Fibroblast of gingiva (primary cell): ENCODE measurements at regions not wholly inside any gene's neighbourhood (a gene's known extent, or its start where the extent isn't known, plus 50 kb on each side); places are given as distances from the start of the nearest gene placed in this dataset.
"Not testable (repeated sequence)": the region's sequence is repeated elsewhere in the genome, so short reads cannot be mapped to it uniquely, and the experiment has no call there.

Source experiments
- DNase-seq: peaks from one replicate; pipeline ENCODE4 v3.0.0-alpha.2; 2011; ENCODE audit warnings: low read depth

DNA sequence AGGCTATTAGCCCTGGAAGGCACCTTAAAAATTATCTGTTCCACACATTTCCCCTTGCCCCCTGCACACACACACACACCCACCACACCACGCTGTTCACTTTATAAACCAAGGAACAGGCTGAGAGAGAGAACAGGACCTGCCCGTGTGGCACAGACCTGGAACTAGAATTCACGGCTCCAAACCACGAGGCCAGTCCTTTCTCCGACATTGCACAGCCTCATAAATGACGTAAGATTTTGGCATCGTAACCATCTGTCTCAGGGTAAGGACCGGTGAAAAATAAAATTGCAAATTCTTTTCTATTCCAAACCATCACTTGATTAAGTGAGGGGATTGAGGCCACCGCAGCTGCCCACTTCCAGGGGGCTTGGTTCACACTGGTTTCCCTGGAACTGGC is 330.3 kb downstream of the BCOR start:
- DNase-seq: no peak

DNA sequence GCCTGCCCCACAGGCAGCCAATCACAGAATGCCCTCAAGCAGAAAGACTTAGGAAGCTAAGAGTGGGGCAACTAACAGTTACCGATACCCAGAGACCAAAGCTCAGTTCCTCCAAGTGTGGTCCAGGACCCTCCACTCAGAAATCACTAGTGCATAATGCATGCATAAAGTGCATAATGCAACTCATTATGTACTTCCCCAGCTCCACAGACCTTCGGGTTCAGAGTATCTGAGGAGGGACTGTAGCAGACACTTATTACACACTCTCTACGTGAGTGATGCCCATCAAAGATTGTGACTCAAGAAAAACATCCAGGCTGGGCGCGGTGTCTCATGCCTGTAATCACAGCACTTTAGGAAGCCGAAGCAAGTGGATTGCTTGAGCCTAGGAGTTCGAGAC is 328.0 kb downstream of the BCOR start:
- no peak for DNase-seq

DNA sequence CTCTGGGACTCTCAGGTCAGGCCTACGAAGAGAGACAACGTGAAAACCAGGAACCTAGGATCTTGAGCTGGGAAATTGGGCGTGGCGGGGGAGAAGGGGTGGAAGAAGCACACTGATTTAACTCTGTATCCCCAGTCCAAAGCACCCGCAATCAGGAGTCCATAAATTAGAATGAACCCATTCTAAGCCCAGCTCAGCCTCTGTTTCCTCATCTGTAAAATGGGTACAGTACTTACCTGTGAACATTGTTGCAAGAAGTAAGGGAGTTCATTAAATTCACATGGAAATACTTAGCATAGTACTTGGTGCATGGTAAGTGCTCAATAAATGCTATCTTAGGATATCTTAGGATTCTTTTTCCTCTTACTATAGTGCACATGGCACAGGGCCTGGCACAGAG is 326.7 kb downstream of the BCOR start:
- DNase-seq: no peak

DNA sequence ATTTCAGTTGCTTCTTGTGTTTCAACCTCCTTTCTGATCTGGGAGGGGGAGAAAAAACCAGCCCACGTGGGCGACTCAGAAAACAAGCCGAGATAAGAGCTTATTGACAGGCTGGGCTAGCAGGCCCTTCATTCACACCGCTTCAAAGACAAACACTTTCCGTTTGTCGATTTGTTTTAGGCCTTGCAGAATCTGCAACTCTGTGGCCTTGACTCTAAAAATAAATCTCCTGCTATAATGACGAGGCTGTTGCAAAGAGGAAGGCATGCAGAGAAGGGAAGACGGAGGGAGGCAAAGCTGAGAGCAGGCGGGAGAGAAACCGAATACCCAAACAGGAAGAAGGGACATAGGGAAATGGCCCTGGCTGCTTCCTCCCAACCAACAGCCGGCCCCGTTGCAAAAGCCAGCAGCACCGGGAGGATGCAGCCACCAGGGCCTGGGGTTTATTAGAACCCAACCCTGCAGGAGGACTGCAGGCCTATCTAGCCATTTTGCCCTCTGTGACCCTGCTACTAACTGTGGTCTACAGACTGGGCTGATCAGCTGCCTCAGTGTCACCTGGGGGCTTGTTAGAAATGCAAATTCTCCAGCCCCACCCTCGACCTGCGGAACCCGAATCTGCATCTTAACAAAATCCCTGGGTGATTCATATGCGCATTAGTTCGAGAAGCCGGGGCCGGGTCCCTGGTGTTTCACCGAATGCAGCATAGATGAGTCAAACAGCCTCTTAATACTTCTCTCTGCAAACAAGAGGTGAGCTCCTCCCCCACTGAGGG is 325.5 kb downstream of the BCOR start:
- DNase-seq: no peak

DNA sequence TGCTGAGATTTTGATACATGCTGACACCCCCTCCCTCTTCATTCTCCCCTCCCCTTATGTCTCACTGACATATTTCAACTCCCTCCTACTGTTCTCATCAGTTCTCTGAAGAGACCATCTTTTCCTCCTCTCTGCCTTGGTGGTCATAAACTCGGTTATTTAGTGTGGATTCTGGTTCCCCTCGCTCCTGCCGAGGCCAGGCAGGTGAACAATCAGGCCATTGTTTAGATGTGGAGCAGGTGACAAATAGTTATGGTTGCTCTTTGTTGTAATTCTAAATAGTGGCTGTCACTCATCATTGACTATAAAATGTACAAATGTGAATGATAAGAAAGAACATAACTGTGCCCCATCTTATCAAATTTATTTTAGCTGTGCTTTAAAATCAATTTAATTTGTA is 324.6 kb downstream of the BCOR start:
- no peak for DNase-seq

DNA sequence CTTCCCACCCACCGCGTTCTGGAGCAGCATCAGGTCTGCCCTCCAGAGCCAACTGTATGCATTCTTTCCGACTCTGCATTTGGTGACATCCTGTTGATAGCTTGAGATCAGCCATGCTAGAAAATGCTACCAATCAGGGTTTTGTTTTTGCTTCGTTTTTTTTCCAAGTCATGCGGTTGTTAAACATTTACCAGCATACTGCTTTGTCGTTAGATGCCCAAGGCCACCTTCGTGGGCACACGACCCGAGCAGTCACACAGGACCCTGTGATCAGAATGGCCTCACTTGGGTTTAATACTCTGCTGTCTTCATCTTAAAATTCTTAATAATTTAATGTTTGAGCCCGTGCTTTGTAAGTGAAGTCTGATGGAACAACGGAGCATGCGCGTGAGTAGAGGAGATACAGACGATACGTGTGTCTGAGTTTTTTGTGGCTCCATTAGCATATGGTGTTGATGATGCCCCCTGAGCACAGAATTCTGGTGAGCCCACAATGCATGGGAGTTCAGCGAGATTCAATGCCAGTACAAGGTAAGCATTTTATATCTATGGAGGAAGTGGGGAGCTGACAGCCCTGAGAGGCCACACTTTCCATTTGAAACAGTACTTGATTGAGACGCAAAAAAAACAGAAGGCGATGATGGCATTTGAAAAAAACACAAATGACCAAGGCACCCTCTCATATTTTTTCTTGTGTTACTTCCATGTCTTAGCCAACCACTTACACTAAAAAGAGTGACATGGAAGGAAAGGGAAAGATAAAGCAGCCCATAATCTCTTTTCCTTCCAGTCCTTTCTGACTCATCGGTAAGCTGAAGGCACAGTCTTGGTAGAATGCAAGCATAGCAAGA is 323.6 kb downstream of the BCOR start:
- DNase-seq: no peak

DNA sequence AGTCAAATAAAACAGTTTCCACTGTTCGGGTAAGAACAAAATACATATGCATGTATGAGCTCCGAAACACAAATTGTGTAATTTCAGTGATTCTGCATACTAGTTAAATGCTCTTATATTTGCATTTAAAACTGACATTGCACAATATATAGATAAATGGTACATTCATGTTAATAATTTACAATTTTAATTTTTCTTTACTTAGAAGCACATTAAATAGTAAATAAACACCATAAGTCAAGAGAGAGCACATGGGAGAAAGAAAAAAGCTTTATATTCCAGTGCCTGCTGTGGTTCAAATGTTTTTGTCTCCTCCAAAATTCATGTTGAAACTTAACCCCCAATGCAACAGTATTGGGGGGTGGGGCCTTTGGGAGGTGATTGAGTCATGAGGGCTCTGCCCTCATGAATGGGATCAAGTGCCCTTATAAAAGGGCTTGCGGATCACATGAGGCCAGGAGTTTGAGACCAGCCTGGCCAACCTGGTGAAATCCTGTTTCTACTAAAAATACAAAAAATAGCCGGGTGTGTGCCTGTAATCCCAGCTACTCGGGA is 322.9 kb downstream of the BCOR start:
- DNase-seq: no peak

DNA sequence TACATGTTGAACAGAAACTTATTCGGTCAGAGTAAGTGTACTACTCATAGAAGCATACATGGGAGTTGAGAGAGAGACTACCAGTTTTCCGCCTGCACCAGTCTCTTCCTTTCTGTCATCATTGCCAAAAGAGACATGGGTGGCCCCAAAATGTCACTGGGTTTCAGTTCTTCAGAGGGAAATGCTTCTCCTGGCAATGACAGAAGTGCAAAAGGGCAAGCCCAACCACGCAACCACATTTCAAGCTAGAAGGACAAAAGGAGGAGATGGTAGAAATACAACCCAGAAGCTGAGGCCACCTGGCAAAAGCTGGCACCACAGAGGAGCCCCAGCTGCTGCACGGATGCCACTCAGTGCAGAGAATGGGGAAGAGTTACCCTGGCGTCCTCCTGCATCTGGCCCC is 320.1 kb downstream of the BCOR start:
- DNase-seq: no peak

DNA sequence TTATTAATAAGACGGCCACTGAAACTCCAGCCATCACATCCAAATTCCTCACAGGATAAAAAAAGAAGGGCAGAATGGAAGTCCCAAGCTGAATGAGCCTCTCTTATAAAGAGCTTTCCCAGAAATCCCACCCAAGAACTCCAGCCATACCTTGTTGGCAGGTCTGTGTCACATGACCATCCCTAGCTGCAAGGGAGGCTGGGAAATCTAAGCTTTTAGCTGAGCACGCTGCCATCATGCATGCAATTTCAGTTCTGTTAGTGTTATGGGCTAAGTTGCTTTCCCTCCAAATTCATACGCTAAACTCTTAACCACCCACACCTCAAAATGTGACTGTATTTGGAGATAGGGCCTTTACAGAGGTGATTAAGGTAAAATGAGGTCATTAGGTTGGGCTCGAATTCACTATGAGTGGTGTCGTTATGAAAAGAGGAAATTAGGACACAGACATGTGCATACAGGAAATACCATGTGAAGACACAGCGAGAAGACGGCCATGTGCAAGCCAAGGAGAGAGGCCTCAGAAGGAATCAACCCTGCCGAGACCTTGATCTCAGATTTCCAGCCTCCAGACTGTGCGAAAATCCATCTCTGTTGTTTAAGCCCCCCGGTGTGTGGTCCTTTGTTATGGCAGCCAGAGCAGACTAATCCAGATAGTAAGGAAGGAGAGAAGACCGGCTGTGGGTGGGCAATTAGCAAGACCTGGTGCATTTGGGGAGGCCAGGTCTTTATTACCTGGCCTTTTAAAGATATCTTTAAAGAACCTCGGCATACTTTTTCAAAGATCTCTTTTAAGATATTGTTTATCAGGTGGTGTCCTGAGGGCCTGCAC is 317.6 kb downstream of the BCOR start:
- no peak for DNase-seq

DNA sequence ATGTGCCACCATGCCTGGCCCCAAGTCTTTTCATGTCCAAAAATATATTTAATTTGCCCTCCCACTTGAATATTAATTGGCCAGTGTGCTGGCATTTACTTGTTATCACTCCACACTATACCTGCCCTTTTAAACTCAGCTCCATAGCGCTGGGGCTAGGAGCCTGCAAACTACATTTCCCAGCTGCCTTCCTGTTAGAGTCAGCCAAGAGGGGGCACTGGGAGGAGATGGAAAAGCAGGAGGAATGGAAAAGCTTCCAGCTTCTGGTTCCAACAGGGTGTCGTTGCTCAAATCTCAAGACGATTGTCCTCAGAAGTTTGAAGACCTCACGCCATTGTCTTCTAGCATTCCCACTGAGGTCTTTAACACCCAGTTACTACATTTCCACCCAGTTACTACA is 315.5 kb downstream of the BCOR start:
- no peak for DNase-seq

DNA sequence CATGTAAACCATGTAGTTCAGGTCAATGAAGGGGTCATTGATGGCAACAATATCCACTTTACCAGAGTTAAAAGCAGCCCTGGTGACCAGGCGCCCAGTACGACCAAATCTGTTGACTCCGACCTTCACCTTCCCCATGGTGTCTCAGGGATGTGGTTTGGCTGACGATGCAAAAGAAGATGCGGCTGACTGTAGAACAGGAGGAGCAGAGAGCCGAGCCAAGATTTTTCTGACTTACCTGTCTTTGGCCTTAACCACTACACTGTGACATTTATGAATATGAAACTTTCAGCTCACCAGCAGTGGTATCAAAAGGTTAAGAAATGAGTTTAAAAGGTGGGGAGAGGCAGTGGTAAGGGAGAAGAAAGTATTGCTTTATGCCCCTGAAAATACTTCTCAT is 309.8 kb downstream of the BCOR start:
- no peak for DNase-seq

DNA sequence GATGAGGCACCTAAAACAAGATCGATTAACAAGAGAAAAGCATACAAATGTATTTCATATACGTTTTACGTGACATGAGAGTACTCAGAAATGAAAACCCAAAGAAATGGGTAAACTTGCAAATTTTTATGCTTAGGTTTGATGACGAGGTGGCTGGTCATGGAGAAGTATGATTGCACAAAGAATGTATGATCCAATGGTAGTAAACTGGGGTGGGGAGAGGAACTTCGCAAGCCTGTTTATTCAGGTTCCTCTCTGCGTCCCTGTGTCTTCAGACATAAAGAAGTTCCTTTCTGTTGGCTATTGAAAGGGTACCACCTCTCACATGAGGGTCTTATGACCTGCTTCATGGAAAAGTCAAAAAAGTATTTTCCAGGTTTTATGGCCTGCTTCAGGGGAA is 309.2 kb downstream of the BCOR start:
- DNase-seq: no peak

DNA sequence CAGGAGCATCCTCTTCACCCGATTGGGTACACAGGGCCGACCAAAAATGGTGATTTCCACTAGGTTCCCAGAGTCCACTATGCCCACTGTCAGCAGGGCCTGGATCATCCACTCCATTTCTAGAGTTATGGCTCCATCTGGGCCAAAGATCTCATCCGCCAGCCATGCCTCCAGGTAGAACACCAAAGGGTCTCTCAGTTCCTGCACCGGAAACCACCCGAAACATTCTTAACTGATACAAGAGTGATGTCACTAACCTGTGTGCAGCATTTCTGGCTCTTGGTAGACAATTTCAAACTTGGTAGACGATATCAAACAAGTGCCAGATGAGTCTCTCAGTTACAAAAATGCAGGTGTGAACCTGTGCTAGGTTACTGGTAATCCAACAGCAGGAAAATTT is 306.1 kb downstream of the BCOR start:
- no peak for DNase-seq

DNA sequence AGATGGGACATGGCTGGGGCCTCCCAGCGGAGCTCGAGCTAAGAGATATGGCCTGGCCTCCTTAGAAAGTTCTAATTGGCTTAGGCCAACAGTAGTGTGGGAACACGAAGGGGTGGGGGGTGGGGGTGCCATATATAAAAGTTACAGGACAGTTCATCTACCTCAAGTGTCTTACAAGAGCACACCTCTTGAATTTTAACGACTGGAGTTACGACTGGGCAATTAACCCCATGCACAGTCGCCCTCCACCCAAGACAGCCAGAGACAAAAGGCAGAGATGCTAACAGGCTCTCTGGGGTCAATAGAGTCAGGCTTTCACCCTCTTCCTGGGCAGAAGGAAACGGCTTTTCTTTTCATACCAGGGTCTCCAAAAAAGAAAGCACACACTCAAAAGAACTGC is 302.2 kb downstream of the BCOR start:
- DNase-seq: no peak

DNA sequence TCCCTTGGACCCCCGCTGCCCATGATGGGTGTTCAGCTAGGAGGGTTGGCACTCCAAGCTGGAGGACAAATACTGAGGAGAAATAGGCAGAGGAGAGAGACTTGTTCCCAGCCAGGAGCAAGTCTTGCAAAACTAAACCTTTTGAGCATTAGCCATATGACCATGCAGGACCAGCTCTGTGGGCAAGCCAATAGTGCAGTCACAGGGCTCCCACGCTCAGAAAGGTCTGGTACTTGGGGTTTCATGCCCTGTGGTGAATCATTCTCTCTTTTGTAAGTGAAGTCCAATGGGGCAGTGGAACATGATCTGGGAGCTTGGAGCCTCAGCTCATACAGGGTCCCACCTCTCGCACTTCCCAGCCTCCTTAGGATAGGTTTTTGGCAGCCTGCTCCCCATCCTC is 300.9 kb downstream of the BCOR start:
- DNase-seq: peak; percentile 21

DNA sequence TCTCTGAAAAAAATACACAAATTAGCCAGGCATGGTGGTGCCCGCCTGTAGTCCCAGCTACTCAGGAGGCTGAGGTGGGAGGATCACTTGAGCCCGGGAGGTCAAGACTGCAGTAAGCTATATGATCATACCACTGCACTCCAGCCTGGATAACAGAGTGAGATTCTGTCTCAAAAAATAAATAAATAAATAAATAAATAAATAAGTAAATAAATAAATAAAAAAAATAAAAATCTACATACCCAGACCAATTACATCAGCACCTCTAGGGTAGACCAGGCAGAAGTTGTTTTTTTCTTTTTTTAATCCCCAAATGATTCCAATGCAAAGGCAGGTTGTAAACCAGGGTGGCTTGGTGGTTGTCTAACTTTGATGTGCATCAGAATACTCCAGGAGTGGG is 299.3 kb downstream of the BCOR start:
- DNase-seq: not testable (repeated sequence)

DNA sequence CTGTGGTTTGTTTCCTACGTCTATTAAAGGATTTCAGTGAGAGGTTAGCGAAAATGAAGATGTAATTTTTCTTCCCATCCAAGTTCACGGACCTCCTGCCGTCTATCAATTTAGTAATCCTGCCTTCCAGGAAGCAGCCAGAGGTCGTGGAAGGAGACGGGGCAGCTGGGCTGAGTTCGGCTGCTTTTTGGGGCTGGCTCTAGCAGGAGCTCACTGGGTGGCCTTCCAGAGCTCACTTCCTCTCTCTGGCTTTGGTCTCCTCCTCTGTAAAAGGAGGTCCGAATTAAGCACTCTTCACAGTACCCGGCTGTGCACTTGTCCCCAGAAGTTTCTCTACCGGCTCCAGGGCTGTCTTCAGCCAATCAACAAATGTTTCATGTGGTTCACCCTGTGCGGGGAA is 295.4 kb downstream of the BCOR start:
- DNase-seq: no peak

DNA sequence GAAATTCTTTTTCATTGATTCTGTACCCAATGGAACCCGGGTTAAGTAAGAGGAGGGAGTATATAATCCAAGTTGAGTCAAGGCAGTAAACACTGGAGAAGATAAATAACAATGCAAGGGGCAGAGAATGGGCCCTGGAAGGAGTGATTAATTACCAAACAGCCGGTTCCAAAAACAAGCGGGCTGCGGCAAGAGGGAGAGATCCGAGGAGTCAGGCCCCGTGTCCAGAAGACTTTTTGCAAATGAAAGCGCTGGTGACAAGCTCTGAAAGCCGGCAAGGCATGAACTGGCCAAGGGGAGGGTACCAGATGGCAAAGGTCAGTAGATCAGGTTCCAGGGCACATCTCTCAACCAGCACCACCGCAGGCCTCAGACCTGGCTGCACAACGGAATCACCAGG is 294.9 kb downstream of the BCOR start:
- DNase-seq: no peak

DNA sequence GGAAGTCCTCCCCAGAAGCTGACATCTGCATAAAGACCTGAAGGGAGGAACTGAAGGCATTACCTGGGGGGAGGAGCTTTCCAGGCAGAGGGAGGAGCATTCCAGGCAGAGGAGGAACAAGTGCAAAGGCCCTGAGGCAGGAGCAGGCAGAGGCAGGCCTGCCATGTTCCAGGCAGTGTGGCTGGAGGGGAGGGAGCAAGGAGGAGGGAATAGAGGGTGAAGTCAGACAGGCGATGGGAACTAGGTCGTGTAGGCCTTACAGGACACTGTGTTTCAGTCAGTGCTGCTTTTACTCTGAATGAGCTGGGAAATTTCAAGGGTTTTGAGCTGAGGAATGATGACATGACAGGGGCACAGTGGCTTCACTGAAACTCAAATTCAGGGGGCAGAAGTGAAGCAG is 292.7 kb downstream of the BCOR start:
- no peak for DNase-seq

DNA sequence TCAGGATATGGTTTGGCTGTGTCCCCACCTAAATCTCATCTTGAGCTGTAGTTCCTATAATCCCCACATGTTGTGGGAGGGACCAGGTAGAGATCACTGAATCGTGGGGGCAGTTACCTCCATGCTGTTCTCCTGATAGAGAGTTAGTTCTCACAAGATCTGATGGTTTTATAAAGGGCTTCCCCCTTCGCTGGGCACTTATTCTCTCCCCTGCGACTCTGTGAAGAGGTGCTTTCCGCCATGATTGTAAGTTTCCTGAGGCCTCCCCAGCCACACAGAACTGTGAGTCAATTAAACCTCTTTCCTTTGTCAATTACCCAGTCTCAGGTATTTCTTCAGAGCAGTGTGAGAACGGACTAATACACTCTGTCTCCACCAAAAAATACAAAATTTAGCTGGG is 291.9 kb downstream of the BCOR start:
- DNase-seq: no peak

DNA sequence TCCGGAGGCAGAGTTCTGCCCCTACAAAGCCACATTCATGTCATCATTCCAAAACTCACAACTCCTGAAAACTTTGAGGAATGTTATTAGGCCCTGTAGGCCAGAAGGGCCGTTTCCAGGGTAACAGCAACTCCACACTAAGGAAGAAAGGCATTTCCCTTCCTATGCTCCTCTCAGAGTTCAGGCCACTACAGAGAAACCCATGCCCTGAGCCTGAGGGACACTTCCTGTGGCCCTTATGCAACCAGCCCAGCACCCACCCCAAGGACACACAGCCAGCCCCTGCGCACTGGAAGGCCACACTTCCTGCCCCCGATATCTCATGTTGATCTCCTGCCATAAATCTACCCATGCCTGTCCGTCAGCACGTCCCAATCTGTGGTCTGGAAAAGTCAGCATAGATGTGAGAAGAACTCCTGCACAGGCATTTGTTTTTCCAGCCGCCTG is 289.3 kb downstream of the BCOR start:
- DNase-seq: peak; percentile 77

DNA sequence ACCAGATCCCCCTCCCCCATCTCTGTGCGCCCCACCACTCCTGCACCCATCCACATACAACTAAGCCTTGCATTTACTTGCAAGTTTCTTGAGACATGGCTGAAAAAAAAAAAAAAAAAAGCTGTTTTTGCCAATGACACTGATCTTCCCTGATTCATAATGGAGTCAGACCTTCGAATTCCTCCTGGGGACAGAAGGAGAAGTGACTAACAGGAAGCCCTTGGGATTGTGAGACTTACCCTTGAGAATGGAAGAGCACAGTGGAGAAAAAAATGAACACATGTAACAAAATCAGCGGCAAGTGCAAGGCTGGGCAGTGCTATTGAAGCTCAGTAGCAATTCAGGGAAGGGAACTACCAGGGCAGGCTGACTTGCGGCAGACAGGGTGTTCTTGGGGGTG is 288.4 kb downstream of the BCOR start:
- peak; percentile 16 for DNase-seq
